GM18505 (cell line): ENCODE measurements at regions not wholly inside any gene's neighbourhood (a gene's known extent, or its start where the extent isn't known, plus 50 kb on each side); places are given as distances from the start of the nearest gene placed in this dataset.
"Not testable (repeated sequence)": the region's sequence is repeated elsewhere in the genome, so short reads cannot be mapped to it uniquely, and the experiment has no call there.

Experiments used
- ATAC-seq: cut with Tn5 transposase; IDR thresholded peaks from one replicate; pipeline ENCODE4 v1.9.1; 2021; ENCODE audit not compliant: unreplicated experiment
- POLR2A ChIP-seq: IDR thresholded peaks from 4 replicates; pipeline ENCODE4 v1.6.1; 2011; ENCODE audit warnings: borderline replicate concordance; ENCODE audit not compliant: insufficient read depth, insufficient read length; ENCODE audit errors: extremely low read depth

DNA sequence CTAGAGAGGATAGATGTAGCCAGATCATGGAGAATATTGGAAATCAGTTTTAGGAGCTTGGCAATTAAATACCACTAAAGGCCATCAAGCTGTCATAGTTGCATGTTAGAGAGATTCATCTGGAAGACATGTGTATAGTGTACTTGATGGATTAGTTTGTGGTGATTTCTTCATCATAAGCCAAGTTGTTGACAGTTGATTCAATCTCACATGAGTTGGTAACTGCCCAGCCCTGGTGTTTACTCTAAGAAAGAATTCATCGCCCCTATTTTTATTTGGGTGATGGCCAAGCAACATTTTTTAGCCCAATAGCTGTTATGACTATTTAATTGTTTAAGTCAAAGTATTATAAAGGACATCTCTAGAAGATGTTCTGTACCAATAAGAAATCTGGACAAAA lies 737.6 kb downstream of the PLA2G4A start:
- no peak for ATAC-seq
- no peak for TF ChIP-seq POLR2A

DNA sequence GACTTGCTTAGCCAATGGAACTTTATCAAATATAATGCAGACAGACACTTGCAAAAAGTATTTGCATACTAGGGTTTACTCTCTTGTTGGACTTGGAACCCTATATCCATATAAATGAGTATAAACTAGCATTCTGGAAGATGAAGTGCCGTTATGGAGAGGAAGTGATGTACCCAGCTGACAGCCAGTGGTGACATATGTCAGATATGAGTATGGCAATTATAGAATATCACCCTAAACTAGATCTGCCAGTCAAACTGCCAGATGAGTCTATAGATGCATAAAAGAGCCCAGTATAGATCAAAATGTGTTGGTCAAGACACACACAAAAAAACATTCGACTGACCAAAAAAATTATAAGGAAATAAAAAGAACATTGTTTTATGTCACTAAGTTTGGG lies 739.3 kb downstream of the PLA2G4A start:
- no peak for TF ChIP-seq POLR2A
- no peak for ATAC-seq

DNA sequence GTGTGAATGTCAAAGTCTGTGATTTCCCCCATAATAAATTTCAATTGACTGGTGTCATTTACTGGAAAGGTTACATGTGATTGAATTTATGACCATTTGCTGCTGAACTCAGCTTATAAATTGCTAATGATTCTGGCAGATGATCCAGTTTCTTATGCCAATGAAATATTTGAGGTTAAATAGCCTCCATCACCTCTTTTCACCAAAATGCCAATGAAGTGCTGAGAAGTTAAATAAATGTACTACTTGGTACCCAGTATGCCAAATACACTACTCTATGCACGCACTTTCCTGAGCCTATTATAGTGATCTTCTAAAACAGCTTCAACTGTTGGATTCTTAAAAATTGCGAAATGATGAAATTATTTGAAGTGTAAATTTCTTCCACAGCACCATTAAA lies 741.4 kb downstream of the PLA2G4A start:
- no peak for TF ChIP-seq POLR2A
- no peak for ATAC-seq

DNA sequence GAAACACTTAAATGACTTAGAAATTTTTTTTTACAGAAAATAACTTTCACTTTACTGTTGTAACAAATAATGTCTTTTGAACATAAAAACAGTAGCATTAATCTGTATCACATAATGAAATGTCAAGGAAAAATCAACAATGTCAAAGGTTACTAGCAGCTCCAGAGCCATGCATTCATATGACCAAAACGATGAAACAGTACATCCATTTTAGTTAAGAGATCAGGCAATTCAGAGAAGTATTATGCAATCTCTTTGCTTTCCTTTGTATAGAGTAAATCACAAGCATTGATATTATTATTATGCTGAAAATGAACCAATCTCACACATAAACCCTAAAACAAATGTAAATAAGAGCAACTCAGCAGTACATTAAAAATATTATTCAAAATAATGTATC lies 748.9 kb downstream of the PLA2G4A start:
- ATAC-seq: no peak
- no peak for TF ChIP-seq POLR2A

DNA sequence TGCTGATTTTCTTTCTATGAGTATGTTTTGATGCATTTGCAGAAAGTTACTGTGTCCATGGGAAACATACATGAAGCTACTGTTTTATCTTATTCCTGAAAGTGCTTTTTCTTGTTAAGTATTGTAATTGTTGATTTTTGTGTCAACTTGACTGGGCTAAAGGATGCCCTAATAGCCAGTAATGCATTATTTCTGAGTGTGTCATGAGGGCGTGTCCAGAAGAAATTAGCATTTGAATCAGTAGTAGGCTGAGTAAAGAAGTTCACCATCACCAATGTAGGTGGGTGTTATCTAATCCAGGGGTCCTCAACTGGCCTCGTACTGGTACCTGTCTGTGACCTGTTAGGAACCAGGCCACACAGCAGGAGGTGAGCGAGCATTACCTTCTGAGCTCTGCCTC lies 760.2 kb downstream of the PLA2G4A start:
- no peak for TF ChIP-seq POLR2A
- ATAC-seq: no peak

DNA sequence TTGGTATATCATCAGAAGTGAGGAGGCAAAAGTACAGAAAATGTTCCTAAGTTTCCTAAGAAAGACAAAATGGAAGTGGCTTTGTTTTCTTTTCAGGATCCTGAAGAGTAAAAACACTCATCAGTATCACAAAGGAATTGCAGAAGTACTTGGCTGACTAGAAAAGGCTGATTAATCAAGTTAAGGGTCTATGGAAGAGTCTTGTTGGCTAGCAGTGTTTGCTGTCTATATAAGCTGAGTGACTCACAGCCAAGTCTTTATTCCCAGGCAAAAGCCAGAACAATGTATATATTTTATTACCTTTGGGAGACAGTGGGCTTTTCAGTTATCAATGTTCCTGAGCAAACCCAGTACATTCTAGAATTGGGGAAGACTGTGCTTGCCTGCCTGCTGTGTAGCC lies 777.0 kb downstream of the PLA2G4A start:
- no peak for ATAC-seq
- TF ChIP-seq POLR2A: no peak

DNA sequence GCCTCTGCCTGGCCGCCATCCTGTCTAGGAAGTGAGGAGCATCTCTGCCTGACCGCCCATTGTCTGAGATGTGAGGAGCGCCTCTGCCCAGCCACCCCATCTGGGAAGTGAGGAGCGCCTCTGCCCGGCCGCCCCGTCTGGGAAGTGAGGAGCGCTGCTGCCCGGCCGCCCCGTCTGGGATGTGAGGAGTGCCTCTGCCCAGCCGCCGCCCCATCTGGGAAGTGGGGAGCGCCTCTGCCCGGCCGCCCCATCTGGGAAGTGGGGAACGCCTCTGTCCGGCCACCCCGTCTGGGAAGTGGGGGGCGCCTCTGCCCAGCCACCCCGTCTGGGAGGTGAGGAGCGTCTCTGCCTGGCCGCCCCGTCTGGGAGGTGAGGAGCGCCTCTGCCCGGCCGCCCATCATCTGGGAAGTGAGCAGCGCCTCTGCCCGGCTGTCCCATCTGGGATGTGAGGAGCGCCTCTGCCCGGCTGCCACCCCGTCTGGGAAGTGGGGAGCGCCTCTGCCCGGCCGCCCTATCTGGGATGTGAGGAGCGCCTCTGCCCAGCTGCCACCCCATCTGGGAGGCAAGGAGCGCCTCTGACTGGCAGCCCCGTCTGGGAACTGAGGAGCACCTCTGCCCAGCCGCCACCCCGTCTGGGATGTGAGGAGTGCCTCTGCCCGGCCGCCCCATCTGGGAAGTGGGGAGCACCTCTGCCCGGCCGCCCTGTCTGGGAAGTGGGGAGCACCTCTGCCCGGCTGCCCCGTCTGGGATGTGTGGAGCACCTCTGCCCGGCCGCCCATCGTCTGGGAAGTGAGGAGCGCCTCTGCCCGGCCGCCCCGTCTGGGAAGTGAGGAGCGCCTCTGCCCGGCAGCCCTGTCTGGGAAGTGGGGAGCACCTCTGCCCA lies 787.3 kb downstream of the PLA2G4A start:
- not testable (repeated sequence) for ATAC-seq

DNA sequence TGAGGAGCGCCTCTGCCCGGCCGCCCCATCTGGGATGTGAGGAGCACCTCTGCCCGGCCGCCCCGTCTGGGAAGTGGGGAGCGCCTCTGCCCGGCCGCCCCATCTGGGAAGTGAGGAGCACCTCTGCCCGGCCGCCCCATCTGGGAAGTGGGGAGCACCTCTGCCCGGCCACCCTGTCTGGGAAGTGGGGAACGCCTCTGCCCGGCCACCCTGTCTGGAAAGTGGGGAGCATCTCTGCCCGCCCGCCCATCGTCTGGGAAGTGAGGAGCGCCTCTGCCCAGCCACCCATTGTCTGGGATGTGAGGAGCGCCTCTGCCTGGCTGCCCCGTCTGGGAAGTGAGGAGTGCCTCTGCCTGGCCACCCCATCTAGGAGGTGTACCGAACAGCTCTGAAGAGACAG lies 788.1 kb downstream of the PLA2G4A start:
- not testable (repeated sequence) for ATAC-seq

DNA sequence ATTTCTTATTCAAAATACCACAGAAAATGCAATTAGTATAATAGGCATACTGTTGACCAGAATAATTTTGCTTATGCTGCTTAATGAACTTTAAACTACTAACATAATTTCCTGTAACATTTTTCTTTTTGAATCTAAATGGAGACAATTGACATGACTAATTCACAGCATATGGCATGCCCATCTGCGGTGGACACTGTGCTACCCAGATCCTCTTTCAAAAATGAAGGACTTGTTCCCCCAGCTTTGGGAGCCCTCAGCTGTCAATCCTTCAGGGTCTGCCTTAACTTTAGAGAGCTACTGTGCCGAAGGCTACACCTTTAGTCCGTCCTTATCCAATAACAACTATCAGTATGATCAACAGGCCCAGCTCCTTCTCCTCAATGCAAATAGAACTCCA lies 789.0 kb downstream of the PLA2G4A start:
- no peak for TF ChIP-seq POLR2A

DNA sequence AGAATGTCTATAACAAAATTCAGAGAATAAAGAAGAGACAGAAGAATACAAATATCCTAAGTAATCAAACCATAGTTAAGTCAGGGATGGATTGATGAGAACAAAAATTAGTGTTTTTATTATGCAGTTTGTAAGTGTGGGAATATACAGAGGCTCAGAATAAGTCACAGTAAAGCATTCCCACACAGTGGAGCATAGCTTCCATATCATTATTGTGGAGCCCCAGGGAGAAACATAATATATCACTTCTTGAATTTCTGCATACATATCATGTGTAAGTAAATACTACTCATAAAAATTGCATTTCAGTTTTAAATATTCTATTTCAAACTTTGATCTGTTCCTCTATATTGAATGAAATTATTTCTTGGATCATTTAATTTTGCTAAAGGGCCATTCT lies 790.4 kb downstream of the PLA2G4A start:
- no peak for TF ChIP-seq POLR2A
- no peak for ATAC-seq

More for the DNA sequence above, 789.0 kb downstream of the PLA2G4A start:
- no peak for ATAC-seq

DNA sequence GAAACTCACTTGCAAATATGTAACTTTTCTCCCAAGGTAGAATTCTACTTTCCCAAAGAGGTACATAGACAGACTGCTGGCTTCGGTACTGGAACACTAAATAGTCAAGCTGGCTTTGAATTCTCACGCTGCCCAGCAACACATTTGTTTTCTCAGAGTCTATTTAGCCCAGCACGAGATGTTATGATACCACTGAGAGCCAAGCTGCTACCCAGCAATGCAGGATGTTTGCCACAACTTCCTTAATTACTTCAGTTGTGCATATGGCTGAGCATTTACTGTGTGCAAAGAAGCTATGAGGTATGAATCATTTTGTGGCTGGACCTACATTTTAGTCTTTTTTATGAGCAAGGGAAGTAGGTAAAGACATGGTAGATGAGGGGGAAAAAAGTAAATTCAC lies 793.2 kb downstream of the PLA2G4A start:
- no peak for TF ChIP-seq POLR2A
- ATAC-seq: no peak

DNA sequence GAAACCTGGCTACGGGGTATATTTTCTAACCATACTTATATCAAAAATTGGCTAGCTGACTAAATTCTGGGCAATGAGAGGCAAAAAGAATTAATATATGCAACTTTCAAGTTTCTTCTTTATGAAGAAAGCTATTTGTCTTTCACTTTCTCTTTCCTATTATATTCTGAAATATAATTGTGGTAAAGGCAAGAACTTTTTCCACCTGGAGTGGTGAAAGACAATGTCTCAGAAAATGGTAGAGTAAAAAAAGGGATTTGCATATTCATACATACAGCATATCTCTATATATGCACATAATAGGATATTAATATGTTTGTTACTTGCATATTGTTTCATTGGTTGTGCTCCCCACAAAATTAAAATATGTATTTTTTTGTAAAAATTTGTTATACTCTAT lies 793.8 kb downstream of the PLA2G4A start:
- TF ChIP-seq POLR2A: no peak
- no peak for ATAC-seq

DNA sequence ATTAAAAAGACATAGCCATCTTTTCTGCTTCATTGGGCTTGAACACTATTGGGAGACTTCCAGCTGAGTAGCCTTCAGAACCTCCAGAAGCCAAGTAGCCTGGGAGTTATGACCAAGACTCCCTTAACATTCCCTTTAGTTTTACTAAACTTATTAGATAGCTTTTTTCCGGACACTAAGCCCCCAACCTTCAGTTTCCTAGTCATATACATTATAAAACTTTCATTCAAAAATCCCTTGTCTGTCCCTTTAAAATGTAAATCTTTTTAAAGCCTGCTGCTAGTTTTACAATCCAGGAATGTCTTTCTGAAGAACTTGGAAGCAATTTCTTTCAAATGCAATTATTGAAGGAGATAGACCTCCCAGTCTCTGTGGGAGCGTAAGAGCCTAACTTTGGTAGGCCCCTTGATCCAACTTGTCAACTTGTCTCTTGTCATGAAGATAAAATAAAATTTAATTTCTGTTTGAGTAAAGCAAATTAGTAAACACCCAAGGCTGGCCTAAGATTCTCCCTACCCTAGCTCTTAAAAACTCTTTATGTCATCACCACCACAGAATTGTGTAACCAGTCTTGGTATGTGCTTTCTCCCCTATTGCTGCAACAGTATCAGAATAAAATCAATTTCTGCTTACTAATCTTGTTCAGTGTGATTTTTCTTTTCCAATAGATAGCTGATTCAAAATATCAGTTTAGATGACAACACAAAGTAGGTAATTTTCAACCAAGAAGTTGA lies 796.2 kb downstream of the PLA2G4A start:
- ATAC-seq: no peak
- TF ChIP-seq POLR2A: no peak

DNA sequence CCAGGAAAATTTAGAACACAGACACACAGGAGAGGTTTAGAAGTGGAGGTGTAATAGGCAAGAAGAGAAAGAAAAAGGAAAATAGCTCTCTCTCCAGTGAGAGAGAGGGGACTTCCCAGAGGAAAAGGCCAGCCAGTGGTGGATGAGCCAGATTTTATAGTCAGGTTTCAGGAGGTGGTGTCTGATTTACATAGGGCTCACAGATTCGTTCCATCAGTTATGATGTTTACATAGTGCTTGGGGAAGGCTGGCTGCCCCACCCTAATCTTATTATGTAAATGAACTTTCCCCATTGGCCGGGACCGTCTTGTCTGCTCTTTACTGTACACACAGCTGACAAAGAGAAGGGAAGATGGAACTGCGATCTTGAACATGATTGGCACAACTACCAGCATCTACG lies 797.3 kb downstream of the PLA2G4A start:
- no peak for ATAC-seq
- TF ChIP-seq POLR2A: no peak
